Gastroesophageal sphincter (tissue), 4 donors: ENCODE measurements at regions not wholly inside any gene's neighbourhood (a gene's known extent, or its start where the extent isn't known, plus 50 kb on each side); places are given as distances from the start of the nearest gene placed in this dataset.

Experiments
- ATAC-seq: fragments of 150-250 bp; one replicate; pipeline ENCODE4 v1.9.1; 2016; ENCODE audit warnings: mild to moderate bottlenecking, moderate library complexity
- H3K27ac ChIP-seq, 4 donors: fragments of 200-600 bp; sonication (generic) in 3 of 4; 1 replicate in 3 of 4; 2 replicates in 1 of 4; pipeline ENCODE4 v1.5.1; 2016 to 2019
- H3K27me3 ChIP-seq: fragments of 200-600 bp; sonication (generic); one replicate; pipeline ENCODE4 v1.5.1; 2019
- H3K36me3 ChIP-seq, 2 donors: fragments of 200-600 bp; sonication (generic); one replicate each; pipeline ENCODE4 v1.5.1; 2019; ENCODE audit warnings: control low read depth in 1 of 2
- H3K4me1 ChIP-seq, 3 donors: fragments of 200-600 bp; sonication (generic); 1 replicate in 2 of 3; 2 replicates in 1 of 3; pipeline ENCODE4 v1.5.1; 2016 to 2019; ENCODE audit warnings: control low read depth in 2 of 3
- H3K4me3 ChIP-seq, 2 donors: fragments of 200-600 bp; sonication (generic); one replicate each; pipeline ENCODE4 v1.5.1; 2019; ENCODE audit warnings: mild to moderate bottlenecking in 1 of 2, moderate library complexity in 1 of 2
- H3K9me3 ChIP-seq, 3 donors: fragments of 200-600 bp; sonication (generic); one replicate each; pipeline ENCODE4 v1.5.1; 2017 to 2019; ENCODE audit warnings: control low read depth in 2 of 3
- EP300 ChIP-seq: sonication (generic); formaldehyde crosslinking; IDR thresholded peaks from one replicate; pipeline ENCODE4 v1.6.1; 2017; ENCODE audit warnings: antibody characterized with exemption, mild to moderate bottlenecking
- POLR2A ChIP-seq, 2 donors: fragments of 450-650 bp; IDR thresholded peaks; one replicate each; pipeline ENCODE4 v1.6.1; 2017; ENCODE audit warnings: antibody characterized with exemption in 2 of 2, mild to moderate bottlenecking in 2 of 2, moderate library complexity in 1 of 2
- POLR2AphosphoS5 ChIP-seq: sonication (generic); formaldehyde crosslinking; IDR thresholded peaks from one replicate; pipeline ENCODE4 v1.6.1; 2017; ENCODE audit warnings: antibody characterized with exemption
- WGBS, 2 donors: methylation state at CpG; one replicate each; pipeline ENCODE4 v1.1.5; 2018; ENCODE audit warnings: low coverage in 1 of 2; 5-methylcytosine and 5-hydroxymethylcytosine counted together
- TF ChIP-seq, protein P1 (sequence below), 4 experiments: fragments of 200-600 bp in 2 of 4; fragments of 450-650 bp in 2 of 4; sonication (generic) in 1 of 4; IDR thresholded peaks; one replicate each; pipeline ENCODE4 v1.5.1; 2017 to 2019; ENCODE audit warnings: antibody characterized with exemption in 4 of 4, mild to moderate bottlenecking in 2 of 4, moderate library complexity in 2 of 4

DNA sequence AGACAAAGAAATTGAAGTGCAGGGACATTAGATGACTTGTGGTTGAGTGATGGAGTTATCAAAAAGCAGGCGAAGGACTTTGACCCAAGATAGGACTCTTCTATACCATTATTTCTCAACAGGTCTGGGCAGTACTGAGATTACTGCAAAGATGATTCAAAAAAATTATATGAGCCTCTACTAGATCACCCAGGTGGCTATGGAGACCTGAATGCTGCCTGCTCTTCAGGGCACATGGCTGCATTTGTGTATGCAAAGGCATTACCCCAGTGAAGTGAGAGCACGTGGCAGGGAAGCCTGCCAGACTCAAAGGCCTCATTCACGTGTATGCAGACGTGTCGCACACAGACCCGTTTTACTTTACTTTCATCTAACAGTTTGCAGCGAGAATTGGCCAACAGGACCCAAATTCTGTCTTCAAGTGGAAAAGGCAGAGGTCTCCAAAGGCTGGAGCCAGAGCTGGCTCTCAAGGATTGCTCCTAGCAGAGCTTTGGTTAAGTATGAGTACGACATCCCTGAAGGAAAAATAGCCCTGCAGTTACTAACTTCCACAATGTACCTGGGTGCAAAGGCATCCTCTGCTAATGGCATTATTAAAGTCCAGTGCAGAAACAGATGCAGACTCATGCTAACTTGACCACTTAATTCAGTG lies 113.8 kb upstream of the ARMC2 start:
- TF ChIP-seq, protein P1, sequence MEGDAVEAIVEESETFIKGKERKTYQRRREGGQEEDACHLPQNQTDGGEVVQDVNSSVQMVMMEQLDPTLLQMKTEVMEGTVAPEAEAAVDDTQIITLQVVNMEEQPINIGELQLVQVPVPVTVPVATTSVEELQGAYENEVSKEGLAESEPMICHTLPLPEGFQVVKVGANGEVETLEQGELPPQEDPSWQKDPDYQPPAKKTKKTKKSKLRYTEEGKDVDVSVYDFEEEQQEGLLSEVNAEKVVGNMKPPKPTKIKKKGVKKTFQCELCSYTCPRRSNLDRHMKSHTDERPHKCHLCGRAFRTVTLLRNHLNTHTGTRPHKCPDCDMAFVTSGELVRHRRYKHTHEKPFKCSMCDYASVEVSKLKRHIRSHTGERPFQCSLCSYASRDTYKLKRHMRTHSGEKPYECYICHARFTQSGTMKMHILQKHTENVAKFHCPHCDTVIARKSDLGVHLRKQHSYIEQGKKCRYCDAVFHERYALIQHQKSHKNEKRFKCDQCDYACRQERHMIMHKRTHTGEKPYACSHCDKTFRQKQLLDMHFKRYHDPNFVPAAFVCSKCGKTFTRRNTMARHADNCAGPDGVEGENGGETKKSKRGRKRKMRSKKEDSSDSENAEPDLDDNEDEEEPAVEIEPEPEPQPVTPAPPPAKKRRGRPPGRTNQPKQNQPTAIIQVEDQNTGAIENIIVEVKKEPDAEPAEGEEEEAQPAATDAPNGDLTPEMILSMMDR (IDR thresholded peaks at IDR 0.05): no peak
- no peak for TF ChIP-seq POLR2A (IDR thresholded peaks at IDR 0.05)
- TF ChIP-seq EP300: no peak
- no peak for TF ChIP-seq POLR2AphosphoS5
- no peaks in the 10 kb centered on the region for H3K4me1 ChIP-seq
- H3K4me3 ChIP-seq: no peak overlapping the region
- no peaks in the 10 kb centered on the region for H3K27me3 ChIP-seq
- H3K9me3 ChIP-seq: no peaks in the 10 kb centered on the region
- WGBS, 2 donors: 86 to 92% methylated on average over 7 to 8 of the region's 8 CpGs
- H3K36me3 ChIP-seq: no peaks in the 10 kb centered on the region
- H3K27ac ChIP-seq: no peak overlapping the region
- no peak for ATAC-seq

DNA sequence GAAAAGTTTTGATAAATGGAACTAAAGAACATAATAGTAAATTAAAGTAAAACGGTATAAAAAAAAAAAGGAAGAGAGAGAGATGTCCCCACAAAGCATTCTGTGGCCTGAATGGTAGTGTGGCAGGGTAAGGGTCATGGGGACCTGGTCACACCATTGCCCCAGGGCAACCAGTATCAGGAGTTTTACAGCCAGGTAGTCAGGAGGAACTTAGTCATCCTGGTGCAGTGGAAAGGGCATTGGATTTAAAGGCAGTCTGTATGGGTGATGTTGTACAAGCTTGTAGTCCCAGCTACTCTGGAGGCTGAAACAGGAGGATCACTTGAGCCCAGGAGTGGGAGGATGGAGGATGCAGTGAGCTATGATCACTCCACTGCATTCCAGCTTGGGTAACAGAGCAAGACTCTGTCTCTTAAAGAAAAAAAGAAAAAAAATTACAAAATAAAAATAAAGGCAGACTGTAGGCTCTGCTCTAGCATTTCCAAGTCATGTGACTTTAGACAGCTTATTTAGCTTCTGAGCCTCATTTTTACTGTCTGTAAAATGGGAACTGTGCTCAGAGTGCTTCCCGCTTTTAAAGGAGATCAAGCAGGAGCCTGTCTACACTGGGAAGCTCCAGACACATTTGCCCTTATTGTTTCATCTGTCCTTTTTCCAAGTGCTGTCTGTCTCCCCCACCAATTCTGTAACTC lies 112.8 kb upstream of the ARMC2 start:
- 51 to 100% methylated on average over 1 to 2 of the region's 2 CpGs for WGBS, 2 donors
- Histone ChIP-seq H3K27me3 (no peaks in the 10 kb centered on the region), H3K4me3 (no peak overlapping the region), H3K9me3 (no peaks in the 10 kb centered on the region), H3K4me1 (no peaks in the 10 kb centered on the region), H3K36me3 (no peaks in the 10 kb centered on the region), H3K27ac (no peak overlapping the region)
- no peak for ATAC-seq
- no peak for TF ChIP-seq POLR2AphosphoS5
- TF ChIP-seq, protein P1 (IDR thresholded peaks at IDR 0.05): no peak
- TF ChIP-seq POLR2A (IDR thresholded peaks at IDR 0.05): no peak
- TF ChIP-seq EP300: no peak

DNA sequence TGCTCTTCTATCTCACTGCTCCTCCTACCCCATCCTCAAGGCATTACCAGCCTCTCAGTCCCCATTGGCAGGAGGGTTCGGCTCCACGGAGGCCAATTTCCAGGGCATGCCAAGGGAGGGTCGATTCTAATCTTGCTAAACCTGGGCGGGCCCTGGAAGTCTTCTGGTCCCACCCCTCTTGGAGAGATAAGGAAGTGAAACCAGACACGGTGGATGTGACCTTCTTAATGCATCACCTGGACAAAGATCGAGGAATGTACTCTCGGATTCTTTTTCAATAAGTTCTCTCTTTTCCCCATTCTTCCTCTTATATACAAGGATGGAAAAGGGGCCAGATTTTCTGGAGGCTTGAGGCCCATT lies 112.2 kb upstream of the ARMC2 start:
- no peak overlapping the region for H3K4me3 ChIP-seq
- no peaks in the 10 kb centered on the region for H3K27me3 ChIP-seq
- ATAC-seq: no peak
- 73% methylated on average over 6 of the region's 7 CpGs; no CpG with 5 or more reads in 1 of the 2 donors for WGBS, 2 donors
- no peaks in the 10 kb centered on the region for H3K9me3 ChIP-seq
- no peaks in the 10 kb centered on the region for H3K36me3 ChIP-seq
- no peak for TF ChIP-seq POLR2AphosphoS5
- TF ChIP-seq, protein P1 (IDR thresholded peaks at IDR 0.05): no peak
- no peak for TF ChIP-seq POLR2A (IDR thresholded peaks at IDR 0.05)
- TF ChIP-seq EP300: no peak
- no peaks in the 10 kb centered on the region for H3K4me1 ChIP-seq
- no peak overlapping the region for H3K27ac ChIP-seq

DNA sequence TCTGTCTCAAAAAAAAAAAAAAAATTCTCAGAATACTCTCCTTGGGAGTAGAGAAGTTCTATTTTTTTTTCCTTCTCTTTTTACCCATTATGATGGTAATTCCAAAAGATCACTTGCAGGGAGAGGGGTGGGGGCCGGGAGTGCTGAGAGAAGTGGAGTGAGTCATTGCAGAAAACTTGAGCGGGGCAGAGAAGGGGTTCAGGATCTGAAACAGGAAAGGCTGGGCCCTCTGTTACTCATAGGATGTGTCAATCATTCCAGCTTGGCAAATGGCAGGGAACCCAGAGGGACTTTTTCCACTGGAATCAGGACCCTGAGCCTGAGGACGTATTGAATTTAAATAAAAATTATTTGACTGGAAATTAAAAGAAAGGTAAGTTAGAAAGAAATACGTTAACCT lies 111.4 kb upstream of the ARMC2 start:
- no peaks in the 10 kb centered on the region for H3K36me3 ChIP-seq
- TF ChIP-seq POLR2AphosphoS5 (no peak), POLR2A (IDR thresholded peaks at IDR 0.05) (no peak), EP300 (no peak)
- TF ChIP-seq, protein P1 (IDR thresholded peaks at IDR 0.05): no peak
- no peaks in the 10 kb centered on the region for H3K27me3 ChIP-seq
- ATAC-seq: no peak
- no peak overlapping the region for H3K4me3 ChIP-seq
- no peaks in the 10 kb centered on the region for H3K4me1 ChIP-seq
- H3K9me3 ChIP-seq: no peaks in the 10 kb centered on the region
- 25 to 38% methylated on average over 3 to 4 of the region's 4 CpGs for WGBS, 2 donors
- H3K27ac ChIP-seq: no peak overlapping the region
